Umbilical cord (tissue), 1 donor: ENCODE measurements at regions not wholly inside any gene's neighbourhood (a gene's known extent, or its start where the extent isn't known, plus 50 kb on each side); places are given as distances from the start of the nearest gene placed in this dataset.

Source experiments
- DNase-seq: peaks from one replicate; pipeline ENCODE4 v3.0.0-alpha.2; 2015; ENCODE audit warnings: low spot score

DNA sequence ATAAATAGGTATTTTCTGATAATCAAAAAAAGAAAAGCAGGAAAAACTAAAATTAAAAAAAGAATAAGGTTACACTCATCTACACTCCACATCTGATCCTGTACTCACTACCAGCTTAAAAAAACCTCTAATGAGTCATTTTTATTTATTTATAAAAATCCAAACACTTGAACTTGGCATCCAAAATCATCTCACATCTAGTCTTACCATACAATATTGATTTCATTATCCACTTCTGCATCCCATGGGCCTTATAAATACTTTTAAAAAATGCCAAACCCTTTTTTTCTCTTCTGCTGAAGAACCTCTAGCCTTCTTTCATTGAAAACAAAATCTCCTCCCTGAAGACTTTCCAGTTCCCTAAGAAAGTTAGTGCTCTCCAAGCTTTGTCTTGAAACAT lies 109.7 kb downstream of the TMTC3 start:
- no peak for DNase-seq

GRCh38 chr12:88253371-88253978 lies 111.4 kb downstream of the TMTC3 start:
- DNase-seq = no peak

- no peak for DNase-seq
Measured at GRCh38 chr12:88255224-88255623, 113.1 kb downstream of the TMTC3 start.

DNA sequence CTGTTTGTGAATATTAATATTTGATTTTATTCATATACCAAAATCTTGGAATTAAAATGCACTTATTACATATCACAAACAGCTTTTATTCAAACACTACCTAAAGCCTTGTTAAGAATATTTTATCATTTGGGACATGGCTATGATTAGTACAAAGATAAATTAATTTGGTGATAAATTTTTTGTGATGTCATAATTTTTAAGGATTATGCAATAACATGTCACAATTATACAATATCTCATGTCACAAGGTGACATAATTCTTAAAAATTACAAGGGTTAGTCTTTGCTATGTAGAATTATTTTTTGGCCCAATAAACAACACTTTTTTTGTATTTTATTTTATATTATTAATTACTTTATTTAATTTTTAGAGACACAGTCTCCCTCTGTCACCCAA lies 113.7 kb downstream of the TMTC3 start:
- DNase-seq = no peak

DNA sequence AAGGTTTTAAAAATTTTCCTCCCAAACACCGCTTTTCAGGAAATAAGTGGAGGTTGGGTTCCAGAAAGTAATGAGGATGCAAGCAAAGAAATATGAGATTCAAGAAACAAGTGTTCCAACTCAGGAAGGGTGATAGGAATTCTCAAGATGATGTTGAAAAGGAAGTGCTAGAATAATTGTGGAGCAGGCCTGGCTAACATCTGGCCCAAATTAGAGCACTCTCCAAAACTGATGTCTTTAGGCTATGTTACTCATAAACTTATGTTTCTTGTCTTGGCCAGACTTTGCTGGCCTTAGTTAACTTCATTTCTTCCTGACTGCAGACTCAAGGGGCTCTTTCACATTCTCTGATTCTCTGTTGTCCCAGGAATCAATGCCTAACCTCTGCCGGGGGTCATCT lies 116.3 kb downstream of the TMTC3 start:
- no peak for DNase-seq

- DNase-seq = no peak
Measured at GRCh38 chr12:88266806-88267360, 124.8 kb downstream of the TMTC3 start.

GRCh38 chr12:88267630-88268029 lies 125.5 kb downstream of the TMTC3 start:
- no peak for DNase-seq

- no peak for DNase-seq
Measured at GRCh38 chr12:88272456-88272855, 130.3 kb downstream of the TMTC3 start.

- DNase-seq = no peak
Measured at GRCh38 chr12:88273450-88273849, 131.3 kb downstream of the TMTC3 start.

DNA sequence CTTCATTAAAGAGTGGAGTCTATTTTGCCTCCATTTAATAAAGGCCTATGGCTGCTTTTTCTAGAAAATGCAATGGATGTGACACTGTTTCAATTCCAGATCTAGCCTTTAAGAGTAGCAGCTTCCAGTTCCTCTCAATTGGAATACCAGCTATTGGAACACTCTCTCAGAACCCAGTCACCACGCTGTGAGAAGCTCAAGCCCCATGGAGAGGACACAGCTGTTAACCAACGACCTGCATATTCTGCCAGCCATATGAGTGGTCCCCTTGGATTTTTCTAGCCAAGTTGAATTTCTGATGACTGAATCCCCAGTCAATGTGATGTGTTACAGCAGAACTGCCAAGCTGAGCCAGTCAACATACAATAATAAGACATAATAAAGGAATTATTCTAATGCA lies 131.8 kb downstream of the TMTC3 start:
- no peak for DNase-seq

DNA sequence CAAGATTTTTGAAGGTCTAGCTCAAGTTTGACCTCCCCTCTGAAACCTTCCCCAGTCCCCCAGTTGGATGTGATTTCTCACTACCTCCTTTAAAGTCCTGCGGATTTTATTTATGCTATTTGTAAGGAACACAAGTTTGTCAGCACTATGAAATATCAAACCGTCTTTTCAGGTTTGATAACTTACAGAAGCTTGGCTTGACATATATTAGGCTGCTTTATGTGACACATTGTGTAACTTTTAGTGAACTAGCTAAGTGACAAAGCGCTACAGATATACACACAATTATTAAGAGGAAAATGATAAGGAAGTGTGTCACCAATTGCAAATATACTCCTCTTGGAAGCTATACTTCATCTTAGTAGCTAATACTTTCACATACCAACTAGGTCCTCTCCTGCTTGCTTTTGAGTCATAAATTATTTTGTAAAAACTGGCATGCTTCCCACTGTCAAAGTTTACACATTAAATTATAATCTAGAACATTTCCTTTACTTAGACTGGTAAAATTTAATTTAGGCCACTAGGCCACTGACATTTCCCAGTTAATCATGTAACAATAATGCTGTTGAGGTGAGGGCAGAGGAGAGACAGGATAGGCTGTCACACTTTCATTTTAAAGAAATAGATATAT lies 149.5 kb downstream of the TMTC3 start:
- DNase-seq = no peak

DNA sequence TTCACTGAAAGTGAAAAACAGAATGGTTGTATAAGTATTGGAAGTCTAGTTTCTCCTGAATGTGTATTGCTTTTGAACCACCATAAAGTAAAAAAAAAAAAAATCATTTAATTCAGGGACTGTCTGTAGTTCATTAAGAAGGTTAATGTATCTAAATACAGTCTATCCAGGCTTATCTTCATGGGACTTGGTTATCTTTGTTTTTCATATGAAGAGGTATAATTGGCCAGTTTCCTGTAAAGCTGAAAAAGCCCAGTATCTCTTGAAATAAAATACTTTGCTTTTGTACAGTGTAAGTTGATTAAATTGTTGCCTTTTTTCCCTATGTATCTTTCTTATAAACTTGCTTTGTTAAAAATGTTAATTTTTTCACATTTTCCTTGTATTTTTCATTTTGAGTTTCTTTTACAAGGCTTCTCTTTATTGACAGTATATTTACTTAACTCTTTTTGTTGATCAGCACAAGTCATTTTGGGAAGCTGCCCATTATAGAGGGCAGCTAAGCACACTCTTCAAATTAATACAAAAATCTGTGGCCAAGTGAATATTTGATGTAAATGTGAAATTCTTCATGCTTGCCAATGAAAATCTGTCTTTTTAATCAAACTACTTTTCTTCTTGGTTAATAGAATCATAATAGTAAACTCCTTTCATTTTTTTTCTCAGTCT lies 156.0 kb downstream of the TMTC3 start:
- DNase-seq = no peak

DNA sequence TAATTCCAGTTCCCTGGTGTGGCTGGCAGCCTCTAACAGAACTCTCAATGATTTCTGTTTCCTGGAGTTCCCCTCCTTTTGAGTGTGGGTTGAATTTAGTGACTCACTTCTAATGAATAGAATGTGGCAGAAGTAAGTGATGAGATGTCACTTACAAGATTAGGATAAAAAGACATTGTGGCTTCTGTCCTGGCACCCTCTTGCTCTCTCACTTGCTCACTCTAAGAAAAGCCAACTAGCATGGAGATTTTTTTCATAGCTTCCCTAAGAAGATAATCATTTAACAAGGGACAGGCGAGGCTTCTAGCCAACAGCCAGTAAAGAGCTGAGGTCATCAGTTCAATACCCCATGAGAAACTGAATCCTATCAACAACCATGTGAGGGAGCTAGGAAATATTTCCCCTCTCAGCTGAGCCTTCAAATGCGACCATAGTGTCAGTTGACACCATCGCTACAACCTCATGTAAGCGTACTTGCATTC lies 156.7 kb downstream of the TMTC3 start:
- DNase-seq = peak; percentile 41

DNA sequence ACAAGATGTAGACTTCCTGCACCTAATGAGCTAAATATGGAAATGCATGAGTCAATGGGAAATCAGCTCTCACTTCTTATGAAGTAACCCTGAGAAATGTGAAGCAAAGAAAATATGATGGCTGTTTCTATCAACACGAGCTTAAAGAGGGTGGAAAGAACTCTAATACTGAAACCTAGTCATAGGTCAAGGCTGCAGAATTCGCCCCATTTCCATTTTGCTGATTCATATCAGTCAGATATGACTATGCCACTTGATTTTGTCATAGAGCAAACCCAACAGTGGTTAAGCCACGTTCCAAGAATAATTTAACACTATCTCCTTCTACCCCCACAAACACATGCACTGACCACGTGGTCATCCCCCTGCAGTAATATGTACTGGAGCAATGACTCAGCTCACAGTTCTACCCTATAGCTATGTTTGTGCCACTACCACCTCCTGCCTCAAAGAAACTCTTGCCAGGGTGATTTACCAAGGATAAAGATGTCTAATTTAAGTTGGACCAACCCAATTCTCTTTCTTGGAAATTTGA lies 157.5 kb downstream of the TMTC3 start:
- peak; percentile 7 for DNase-seq

GRCh38 chr12:88300931-88301330 lies 158.8 kb downstream of the TMTC3 start:
- no peak for DNase-seq

GRCh38 chr12:88303335-88303734 lies 161.2 kb downstream of the TMTC3 start:
- no peak for DNase-seq

DNA sequence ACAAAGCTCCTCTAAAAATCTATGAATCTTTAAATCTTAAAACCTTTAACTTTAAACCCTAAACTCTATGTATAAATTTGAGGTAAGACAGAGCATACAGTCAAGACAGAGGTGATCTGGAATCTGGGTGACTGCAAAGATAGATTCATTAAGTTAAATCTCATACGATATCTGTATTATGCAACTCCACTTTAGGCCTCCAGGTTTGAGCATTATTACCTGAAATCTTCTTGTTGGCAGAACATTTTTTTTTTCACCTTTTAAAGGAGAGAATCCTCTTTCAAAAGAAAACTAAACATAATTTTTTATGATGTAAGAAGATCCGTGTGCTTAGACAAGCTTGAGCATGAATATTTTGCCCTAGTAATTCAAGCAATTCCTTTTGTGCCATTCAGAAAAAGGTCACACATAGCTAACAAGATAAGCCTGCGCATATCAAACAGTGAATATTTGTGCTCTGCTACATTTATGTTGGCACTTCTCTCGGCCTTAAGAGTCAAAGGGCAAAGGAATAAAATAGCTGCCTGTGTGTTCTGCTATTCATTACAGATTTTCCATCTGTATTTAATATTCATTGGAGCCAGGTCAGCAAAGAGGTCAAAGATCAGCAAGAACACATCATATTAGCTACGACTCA lies 163.3 kb downstream of the TMTC3 start:
- peak; percentile 49 for DNase-seq

DNA sequence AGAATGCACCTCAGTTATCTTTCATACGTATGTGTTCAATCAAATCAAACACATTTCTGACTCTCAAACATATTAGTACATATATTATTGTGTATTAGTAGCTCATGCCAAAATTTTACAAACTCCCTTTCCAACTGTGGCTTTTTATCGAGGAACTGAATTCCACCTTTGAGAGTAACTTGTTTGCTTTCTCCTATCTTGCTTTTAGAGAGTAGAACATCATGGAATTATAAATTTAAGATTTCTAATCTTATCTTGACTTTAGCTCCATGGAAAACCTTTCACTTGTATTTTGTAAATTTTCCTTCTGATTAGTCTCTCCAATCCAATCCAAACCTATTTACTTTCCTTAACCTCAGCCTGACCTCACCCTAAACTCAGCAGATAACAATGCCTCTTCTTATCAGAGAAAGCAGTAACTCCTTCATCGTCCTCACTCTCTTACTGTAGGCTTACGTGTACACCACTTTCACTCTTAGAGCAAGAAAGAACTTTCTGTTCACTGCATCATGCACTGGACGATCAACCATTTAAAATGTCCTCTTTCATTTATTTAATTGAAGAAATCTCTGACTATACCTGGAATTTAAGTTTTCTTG lies 164.5 kb downstream of the TMTC3 start:
- no peak for DNase-seq

DNA sequence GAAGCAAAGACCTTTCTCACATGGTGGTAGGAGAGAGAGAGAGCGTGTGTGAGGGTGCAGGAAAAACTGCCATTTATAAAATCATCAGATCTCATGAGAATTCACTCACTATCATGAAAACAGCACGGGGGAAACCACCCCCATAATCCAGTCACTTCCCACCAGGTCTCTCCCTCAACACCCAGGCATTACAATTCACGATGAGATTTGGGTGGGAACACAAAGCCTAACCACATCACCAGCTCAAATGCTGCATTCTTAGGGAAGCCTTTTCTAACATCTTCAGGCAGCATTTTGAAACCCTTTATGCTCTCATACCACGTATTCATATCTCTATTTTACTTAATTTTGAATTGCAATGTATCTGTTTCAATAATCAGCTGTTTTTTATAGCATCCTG lies 165.9 kb downstream of the TMTC3 start:
- no peak for DNase-seq

GRCh38 chr12:88308825-88309224 lies 166.7 kb downstream of the TMTC3 start:
- no peak for DNase-seq

DNA sequence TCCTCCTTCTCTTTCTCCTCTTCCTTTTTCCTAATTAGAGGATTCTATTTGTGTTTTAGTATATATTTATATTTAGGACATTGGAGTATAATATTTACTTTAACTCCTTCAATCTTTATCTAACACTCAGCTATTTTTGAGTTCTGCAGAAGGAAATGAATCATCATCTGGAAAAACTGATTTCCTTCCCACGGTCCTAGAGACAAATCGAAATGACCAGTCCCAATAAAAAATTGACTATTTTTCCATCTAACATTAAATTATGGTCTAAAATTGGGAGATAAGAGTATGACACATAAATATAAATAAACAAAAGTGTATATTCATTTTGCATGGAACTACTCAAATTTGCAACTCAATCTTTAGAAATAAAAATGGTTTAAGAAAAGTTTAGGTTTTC lies 167.4 kb downstream of the TMTC3 start:
- DNase-seq = no peak

DNA sequence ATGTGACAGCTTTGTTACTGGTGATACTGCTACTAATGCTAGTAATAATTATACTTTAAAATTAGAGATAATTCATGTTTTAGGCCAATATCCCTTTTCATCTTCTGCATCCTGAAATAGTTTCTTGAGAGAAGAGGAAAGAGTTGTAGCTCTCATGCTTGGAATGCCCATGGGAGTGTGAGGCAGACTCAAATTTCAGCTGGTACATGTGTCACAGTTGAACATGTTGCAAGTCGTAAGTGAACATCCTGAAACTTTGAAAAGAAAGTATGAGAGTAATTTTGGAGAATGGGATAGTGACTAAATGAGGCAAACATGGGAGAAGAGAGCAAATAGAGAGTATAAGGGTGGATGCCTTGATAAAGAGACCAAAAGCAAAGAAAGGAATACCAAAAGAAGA lies 168.0 kb downstream of the TMTC3 start:
- no peak for DNase-seq
